Activated T-cell treated with anti-CD3 and anti-CD28 coated beads, Interleukin-2, amount 50 U/mL, for 1 hour (primary cell): ENCODE measurements at regions not wholly inside any gene's neighbourhood (a gene's known extent, or its start where the extent isn't known, plus 50 kb on each side); places are given as distances from the start of the nearest gene placed in this dataset.

ENCODE experiments used
- DNase-seq: peaks from one replicate; pipeline ENCODE4 v3.0.0-alpha.2; 2020

- DNase-seq = no peak
These were observed 137.4 kb upstream of the DMAC1 start for GRCh38 chr9:7936996-7937395.

GRCh38 chr9:7936163-7936562 lies 136.6 kb upstream of the DMAC1 start:
- peak; percentile 15 for DNase-seq

GRCh38 chr9:7935681-7936080 lies 136.1 kb upstream of the DMAC1 start:
- no peak for DNase-seq

GRCh38 chr9:7932767-7933166 lies 133.2 kb upstream of the DMAC1 start:
- no peak for DNase-seq

- DNase-seq = no peak
These were observed 131.0 kb upstream of the DMAC1 start for GRCh38 chr9:7930613-7931012.

- DNase-seq = no peak
These were observed 122.1 kb upstream of the DMAC1 start for GRCh38 chr9:7921545-7922197.

GRCh38 chr9:7912037-7912535 lies 112.5 kb upstream of the DMAC1 start:
- no peak for DNase-seq

- no peak for DNase-seq
These were observed 110.9 kb upstream of the DMAC1 start for GRCh38 chr9:7910426-7911020.

- DNase-seq = no peak
These were observed 110.0 kb upstream of the DMAC1 start for GRCh38 chr9:7909537-7909936.

GRCh38 chr9:7907551-7908337 lies 108.2 kb upstream of the DMAC1 start:
- no peak for DNase-seq

GRCh38 chr9:7906783-7907550 lies 107.4 kb upstream of the DMAC1 start:
- no peak for DNase-seq

GRCh38 chr9:7901621-7902020 lies 102.0 kb upstream of the DMAC1 start:
- no peak for DNase-seq

- no peak for DNase-seq
These were observed 101.0 kb upstream of the DMAC1 start for GRCh38 chr9:7900541-7900940.

- DNase-seq = no peak
These were observed 100.2 kb upstream of the DMAC1 start for GRCh38 chr9:7899753-7900152.

GRCh38 chr9:7894231-7894630 lies 94.7 kb upstream of the DMAC1 start:
- no peak for DNase-seq

- no peak for DNase-seq
These were observed 93.4 kb upstream of the DMAC1 start for GRCh38 chr9:7892975-7893374.

GRCh38 chr9:7879551-7880245 lies 80.1 kb upstream of the DMAC1 start:
- DNase-seq = peak; percentile 19

GRCh38 chr9:7871977-7872730 lies 72.6 kb upstream of the DMAC1 start:
- DNase-seq = no peak

GRCh38 chr9:7869340-7869739 lies 69.8 kb upstream of the DMAC1 start:
- no peak for DNase-seq

GRCh38 chr9:7862170-7862569 lies 62.6 kb upstream of the DMAC1 start:
- DNase-seq = no peak

GRCh38 chr9:7861086-7861485 lies 61.5 kb upstream of the DMAC1 start:
- no peak for DNase-seq

- DNase-seq = no peak
These were observed 60.7 kb upstream of the DMAC1 start for GRCh38 chr9:7860335-7860709.
